ENCODE measurements at regions not wholly inside any gene's neighbourhood (a gene's known extent, or its start where the extent isn't known, plus 50 kb on each side); places are given as distances from the start of the nearest gene placed in this dataset.

DNA sequence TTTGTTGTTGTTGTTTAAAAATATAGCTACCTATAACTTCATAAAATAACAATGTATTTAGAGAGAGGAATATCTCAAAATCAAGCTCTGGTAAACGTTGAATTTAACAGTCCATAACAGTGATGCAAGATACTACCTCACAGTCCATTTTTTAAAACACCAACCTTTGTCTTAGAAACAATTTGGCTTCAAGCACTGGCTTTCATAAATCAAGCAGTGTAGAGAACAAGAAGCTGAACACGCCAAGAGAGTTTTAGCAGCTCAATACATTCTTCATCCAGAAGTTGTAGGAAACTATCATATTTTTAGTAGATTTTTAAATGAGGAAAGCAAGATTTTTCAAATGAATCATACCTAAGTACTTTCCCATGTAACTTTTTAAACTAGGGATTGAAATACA, 334.3 kb upstream of the ADAMTS5 start:
- Histone ChIP-seq H4K20me1 (replicated peaks; ENCODE audit: insufficient read depth) (no peaks in the 10 kb centered on the region), H3F3A (replicated peaks; ENCODE audit: low read depth) (no peaks in the 10 kb centered on the region), H2AFZ (no peak overlapping the region), H3K4me1 (ENCODE audit: insufficient read depth) (no peaks in the 10 kb centered on the region), H3K9me2 (ENCODE audit: insufficient read depth) (peaks cover 14% of the 10 kb centered on the region; the same call in 1 of the 2 replicates), H3K27ac (ENCODE audit: low read depth) (no peak overlapping the region), H3K4me2 (no peak overlapping the region), H3K79me2 (replicated peaks; ENCODE audit: insufficient read depth) (no peaks in the 10 kb centered on the region), H3K27me3 (ENCODE audit: insufficient read depth) (no peaks in the 10 kb centered on the region), H3K36me3 (ENCODE audit: insufficient read depth) (no peaks in the 10 kb centered on the region), H3K4me3 (no peak overlapping the region)
- TF ChIP-seq POLR2AphosphoS5 (IDR thresholded peaks at IDR 0.05; ENCODE audit: low read depth) (no peak), EZH2phosphoT487 (IDR thresholded peaks at IDR 0.05; ENCODE audit: unreplicated experiment) (no peak), CREB1 (CRISPR knock-in tag; IDR thresholded peaks at IDR 0.05; ENCODE audit: low read depth) (no peak), ZNF331 (CRISPR knock-in tag; IDR thresholded peaks at IDR 0.05; ENCODE audit: low read depth) (no peak), JUNB (IDR thresholded peaks at IDR 0.05; ENCODE audit: unreplicated experiment) (no peak), STAT1 (IDR thresholded peaks at IDR 0.05; ENCODE audit: unreplicated experiment) (no peak), ZNF114 (CRISPR knock-in tag; IDR thresholded peaks at IDR 0.05) (no peak), NANOG (IDR thresholded peaks at IDR 0.05; ENCODE audit: borderline replicate concordance) (no peak), EZH2 (IDR thresholded peaks at IDR 0.05; ENCODE audit: low read depth, unreplicated experiment) (no peak)
- TF ChIP-seq, protein P1, sequence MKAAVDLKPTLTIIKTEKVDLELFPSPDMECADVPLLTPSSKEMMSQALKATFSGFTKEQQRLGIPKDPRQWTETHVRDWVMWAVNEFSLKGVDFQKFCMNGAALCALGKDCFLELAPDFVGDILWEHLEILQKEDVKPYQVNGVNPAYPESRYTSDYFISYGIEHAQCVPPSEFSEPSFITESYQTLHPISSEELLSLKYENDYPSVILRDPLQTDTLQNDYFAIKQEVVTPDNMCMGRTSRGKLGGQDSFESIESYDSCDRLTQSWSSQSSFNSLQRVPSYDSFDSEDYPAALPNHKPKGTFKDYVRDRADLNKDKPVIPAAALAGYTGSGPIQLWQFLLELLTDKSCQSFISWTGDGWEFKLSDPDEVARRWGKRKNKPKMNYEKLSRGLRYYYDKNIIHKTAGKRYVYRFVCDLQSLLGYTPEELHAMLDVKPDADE (IDR thresholded peaks at IDR 0.05), result no peak
- TF ChIP-seq, protein P2, sequence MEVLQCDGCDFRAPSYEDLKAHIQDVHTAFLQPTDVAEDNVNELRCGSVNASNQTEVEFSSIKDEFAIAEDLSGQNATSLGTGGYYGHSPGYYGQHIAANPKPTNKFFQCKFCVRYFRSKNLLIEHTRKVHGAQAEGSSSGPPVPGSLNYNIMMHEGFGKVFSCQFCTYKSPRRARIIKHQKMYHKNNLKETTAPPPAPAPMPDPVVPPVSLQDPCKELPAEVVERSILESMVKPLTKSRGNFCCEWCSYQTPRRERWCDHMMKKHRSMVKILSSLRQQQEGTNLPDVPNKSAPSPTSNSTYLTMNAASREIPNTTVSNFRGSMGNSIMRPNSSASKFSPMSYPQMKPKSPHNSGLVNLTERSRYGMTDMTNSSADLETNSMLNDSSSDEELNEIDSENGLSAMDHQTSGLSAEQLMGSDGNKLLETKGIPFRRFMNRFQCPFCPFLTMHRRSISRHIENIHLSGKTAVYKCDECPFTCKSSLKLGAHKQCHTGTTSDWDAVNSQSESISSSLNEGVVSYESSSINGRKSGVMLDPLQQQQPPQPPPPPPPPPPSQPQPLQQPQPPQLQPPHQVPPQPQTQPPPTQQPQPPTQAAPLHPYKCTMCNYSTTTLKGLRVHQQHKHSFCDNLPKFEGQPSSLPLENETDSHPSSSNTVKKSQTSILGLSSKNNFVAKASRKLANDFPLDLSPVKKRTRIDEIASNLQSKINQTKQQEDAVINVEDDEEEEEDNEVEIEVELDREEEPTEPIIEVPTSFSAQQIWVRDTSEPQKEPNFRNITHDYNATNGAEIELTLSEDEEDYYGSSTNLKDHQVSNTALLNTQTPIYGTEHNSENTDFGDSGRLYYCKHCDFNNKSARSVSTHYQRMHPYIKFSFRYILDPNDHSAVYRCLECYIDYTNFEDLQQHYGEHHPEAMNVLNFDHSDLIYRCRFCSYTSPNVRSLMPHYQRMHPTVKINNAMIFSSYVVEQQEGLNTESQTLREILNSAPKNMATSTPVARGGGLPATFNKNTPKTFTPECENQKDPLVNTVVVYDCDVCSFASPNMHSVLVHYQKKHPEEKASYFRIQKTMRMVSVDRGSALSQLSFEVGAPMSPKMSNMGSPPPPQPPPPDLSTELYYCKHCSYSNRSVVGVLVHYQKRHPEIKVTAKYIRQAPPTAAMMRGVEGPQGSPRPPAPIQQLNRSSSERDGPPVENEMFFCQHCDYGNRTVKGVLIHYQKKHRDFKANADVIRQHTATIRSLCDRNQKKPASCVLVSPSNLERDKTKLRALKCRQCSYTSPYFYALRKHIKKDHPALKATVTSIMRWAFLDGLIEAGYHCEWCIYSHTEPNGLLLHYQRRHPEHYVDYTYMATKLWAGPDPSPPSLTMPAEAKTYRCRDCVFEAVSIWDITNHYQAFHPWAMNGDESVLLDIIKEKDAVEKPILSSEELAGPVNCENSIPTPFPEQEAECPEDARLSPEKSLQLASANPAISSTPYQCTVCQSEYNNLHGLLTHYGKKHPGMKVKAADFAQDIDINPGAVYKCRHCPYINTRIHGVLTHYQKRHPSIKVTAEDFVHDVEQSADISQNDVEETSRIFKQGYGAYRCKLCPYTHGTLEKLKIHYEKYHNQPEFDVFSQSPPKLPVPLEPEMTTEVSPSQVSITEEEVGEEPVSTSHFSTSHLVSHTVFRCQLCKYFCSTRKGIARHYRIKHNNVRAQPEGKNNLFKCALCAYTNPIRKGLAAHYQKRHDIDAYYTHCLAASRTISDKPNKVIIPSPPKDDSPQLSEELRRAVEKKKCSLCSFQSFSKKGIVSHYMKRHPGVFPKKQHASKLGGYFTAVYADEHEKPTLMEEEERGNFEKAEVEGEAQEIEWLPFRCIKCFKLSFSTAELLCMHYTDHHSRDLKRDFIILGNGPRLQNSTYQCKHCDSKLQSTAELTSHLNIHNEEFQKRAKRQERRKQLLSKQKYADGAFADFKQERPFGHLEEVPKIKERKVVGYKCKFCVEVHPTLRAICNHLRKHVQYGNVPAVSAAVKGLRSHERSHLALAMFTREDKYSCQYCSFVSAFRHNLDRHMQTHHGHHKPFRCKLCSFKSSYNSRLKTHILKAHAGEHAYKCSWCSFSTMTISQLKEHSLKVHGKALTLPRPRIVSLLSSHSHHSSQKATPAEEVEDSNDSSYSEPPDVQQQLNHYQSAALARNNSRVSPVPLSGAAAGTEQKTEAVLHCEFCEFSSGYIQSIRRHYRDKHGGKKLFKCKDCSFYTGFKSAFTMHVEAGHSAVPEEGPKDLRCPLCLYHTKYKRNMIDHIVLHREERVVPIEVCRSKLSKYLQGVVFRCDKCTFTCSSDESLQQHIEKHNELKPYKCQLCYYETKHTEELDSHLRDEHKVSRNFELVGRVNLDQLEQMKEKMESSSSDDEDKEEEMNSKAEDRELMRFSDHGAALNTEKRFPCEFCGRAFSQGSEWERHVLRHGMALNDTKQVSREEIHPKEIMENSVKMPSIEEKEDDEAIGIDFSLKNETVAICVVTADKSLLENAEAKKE (CRISPR knock-in tag; IDR thresholded peaks at IDR 0.05), result no peak
- TF ChIP-seq, protein P3, sequence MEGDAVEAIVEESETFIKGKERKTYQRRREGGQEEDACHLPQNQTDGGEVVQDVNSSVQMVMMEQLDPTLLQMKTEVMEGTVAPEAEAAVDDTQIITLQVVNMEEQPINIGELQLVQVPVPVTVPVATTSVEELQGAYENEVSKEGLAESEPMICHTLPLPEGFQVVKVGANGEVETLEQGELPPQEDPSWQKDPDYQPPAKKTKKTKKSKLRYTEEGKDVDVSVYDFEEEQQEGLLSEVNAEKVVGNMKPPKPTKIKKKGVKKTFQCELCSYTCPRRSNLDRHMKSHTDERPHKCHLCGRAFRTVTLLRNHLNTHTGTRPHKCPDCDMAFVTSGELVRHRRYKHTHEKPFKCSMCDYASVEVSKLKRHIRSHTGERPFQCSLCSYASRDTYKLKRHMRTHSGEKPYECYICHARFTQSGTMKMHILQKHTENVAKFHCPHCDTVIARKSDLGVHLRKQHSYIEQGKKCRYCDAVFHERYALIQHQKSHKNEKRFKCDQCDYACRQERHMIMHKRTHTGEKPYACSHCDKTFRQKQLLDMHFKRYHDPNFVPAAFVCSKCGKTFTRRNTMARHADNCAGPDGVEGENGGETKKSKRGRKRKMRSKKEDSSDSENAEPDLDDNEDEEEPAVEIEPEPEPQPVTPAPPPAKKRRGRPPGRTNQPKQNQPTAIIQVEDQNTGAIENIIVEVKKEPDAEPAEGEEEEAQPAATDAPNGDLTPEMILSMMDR (conservative IDR thresholded peaks at IDR 0.05; ENCODE audit: low read depth in 2 of 2), result no peak
- DNase-seq (ENCODE audit: low spot score) (no peak), ATAC-seq (no peak)
- H3K36me3 Mint-ChIP-seq (ENCODE audit: low read depth), result no peaks in the 10 kb centered on the region; the same call in 2 of the 3 replicates
- H3K4me3 Mint-ChIP-seq, result no peak overlapping the region
- peaks cover 5% of the 10 kb centered on the region for H3K27me3 Mint-ChIP-seq (ENCODE audit: insufficient read depth, low read depth, poor library complexity)
- peaks cover 3% of the 10 kb centered on the region; the same call in 1 of the 3 replicates for H3K9me3 Mint-ChIP-seq
- H3K27ac Mint-ChIP-seq, result no peak overlapping the region
- H3K4me1 Mint-ChIP-seq, result no peaks in the 10 kb centered on the region

Data from GM23338 (cell line).